GM21390 (cell line): ENCODE measurements at regions not wholly inside any gene's neighbourhood (a gene's known extent, or its start where the extent isn't known, plus 50 kb on each side); places are given as distances from the start of the nearest gene placed in this dataset.
"Not testable (repeated sequence)": the region's sequence is repeated elsewhere in the genome, so short reads cannot be mapped to it uniquely, and the experiment has no call there.

Experiments used
- ATAC-seq: cut with Tn5 transposase; IDR thresholded peaks from one replicate; pipeline ENCODE4 v1.9.1; 2021; ENCODE audit not compliant: unreplicated experiment

DNA sequence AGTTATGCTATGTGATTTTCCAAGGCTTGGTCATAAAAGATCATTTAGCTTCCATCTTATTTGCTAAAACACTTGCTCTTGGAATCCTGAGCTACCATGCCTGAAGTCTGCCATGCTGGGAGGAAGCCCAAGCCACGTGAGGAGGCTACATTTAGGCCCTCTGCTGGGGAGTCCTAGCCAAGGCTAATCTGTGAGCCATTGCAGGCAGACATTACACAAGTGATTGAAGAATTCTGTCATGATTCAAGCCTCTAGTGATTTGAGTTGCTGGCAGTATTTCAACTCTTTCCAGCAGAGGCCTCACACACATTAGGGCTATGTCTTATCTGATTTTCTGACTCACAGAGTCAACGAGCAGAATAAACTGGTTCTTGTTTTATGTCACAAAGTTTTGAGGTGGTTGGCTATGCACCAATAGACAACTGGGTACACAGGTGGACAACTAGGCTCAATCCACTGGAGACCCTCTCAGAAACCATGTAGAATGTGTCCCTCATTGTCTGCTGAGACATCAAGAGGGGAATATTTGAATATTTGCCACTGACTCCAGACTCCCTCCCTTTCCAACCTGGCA is 227.2 kb upstream of the SULF2 start:
- no peak for ATAC-seq

DNA sequence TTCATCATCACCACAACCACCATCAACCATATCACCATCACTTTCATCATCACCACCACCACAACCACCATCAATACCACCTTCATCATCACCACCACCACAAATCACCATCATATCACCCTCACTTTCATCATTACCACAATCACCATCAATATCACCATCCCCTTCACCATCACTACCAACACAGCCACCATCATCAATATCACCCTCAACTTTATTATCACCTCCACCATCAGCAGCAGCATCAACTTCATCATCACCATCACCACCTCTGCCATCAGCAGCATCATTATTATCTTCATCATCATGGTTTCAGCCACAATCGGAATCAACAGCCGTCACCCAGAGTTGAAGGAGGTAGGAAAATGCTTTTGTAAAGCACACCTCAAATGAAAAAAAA is 225.7 kb upstream of the SULF2 start:
- ATAC-seq = no peak

DNA sequence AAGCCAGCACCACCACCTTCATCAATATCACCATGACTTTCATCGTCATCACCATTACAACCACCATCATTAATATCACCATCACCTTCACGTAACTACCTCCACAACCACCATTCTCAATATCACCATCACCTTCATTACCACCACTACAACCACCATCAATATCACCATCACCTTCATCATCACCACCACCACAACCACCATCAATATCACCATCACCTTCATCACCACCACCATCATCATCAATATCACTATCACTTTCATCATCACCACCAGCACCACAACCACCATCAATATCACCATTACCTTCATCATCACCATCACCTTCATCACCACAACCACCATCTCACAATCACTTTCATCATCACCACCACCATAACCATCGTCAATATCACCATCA is 225.3 kb upstream of the SULF2 start:
- no peak for ATAC-seq

- ATAC-seq = no peak
These were observed 223.7 kb upstream of the SULF2 start for GRCh38 chr20:48008850-48009515.

DNA sequence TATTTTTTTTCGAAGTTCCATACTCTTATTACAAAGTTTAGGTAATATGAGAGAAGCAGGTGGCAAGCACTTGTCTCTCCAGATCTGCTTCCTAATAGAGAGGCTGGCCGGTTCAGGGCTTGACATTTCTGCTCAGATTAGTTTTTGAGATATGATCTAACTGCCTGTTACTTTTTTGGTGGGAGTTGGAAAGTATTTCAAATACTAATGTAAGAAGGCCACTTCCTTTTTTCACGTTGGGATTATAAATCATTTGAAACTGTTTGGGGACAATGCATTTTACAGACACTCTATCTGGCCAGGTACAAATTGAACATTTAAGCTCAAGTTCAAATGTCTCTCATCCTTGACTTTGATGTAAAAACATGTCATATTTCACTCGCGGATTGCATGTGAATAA is 222.1 kb upstream of the SULF2 start:
- no peak for ATAC-seq

DNA sequence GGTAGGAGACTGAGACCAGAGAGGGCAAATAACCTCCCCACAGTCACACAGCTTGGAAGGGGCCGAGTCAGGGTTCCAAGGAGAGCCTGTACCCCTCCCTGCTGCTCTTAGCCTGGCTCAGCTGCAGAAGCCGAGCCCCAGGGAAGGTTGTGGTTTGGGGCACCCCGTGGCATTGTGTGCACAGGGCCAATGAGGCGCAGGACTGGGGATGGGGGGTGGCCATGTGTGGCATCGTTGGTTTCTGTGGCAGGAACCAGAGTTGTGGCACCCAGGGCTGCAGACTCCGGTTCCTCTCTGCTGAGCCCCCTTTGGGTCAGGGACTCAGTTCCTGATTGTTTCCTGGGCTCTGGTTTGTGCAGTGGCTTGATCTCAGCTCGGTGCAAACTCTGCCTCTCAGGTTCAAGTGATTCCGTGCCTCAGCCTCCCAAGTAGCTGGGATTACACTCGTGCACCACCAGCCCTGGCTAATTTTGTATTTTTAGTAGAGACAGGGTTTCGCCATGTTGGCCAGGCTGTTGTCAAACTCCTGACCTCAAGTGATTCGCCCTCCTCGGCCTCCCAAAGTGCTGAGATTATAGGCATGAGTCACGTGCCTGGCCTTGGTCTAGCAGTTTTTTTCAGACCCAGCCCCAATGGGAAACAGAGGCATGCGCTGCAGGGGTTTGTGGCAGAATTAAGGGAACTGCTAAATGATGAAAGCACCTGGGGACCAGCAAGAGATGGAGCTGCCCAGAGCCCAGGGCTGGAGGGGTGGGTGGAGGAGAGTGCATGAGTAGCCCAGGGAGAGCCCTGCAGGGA is 221.0 kb upstream of the SULF2 start:
- ATAC-seq = no peak

- ATAC-seq = no peak
These were observed 217.7 kb upstream of the SULF2 start for GRCh38 chr20:48003021-48003420.

DNA sequence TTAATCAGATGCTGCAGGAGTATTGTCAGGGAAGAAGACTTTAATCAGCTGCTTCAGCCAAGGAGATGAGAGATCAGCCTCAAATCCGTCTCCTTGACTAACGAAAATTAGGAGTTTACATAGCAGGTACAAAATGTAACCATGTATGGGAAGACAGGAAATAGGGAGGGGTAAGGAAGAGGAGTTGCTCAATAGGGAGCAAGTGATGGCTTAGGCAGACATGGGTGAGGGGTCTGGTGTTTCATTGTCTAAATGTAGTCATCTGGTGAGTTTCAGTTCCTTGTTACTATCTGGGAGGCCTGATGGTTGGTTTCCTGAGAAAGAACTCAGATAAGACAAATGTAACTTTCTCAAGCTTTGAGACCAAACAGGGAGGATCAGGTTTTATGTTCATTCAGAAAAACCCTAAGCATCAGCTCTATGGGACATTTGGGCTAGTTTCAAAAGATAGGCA is 217.3 kb upstream of the SULF2 start:
- ATAC-seq = no peak

DNA sequence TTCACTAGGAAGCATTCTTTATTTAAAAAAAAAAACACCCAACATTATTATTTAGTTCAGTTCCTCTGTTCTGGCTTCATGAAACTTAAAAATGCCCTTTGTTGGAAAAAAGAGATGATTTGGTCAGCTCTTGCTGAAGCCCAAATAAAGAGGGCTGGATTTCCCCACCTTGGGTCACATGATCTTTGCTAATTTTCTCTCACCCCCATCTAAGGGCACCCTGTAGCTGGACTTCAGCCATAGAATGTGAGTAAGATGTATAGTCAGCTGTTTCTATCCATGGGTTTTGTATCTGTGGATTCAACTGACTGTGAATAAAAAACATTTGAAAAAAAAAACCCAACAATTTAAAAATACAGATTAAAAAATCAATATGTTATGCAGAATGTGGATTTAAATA is 213.9 kb upstream of the SULF2 start:
- ATAC-seq = no peak

GRCh38 chr20:47998736-47999135 is 213.5 kb upstream of the SULF2 start:
- ATAC-seq = no peak

DNA sequence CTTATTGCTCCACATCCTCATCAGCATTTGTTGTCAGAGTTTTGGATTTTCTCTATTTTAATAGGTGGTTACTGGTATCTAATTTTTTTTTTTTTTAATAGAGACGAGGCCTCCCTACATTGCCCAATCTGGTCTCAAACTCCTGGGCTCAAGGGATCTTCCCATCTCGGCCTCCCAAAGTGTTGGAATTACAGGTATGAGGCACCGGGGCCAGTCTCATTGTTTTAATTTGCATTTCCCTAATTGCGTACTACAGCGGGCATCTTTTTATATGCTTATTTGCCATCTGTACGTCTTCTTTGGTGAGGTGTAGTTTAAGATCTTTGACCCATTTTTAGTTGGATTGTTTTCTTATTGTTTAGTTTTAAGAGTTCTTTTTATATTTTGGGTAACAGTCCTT is 210.4 kb upstream of the SULF2 start:
- no peak for ATAC-seq

DNA sequence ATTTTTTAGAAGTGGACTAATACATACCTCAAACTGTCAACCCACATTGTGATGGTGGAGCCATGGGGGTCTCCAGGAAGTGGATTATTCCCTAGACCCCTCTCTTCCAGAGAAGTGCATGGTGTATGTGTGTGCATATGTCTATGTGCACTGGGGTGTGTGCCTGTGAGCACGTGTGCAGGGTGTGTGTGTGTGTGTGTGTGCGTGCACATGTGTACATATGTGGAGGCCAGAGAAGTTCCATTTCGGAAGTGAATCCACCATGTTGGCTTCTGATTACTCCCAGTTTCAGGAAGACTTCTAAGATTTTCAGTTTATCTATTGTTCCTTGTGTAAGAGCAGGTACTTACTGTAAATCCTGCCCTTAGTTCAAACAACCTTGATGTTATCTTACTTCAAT is 208.5 kb upstream of the SULF2 start:
- ATAC-seq = no peak

GRCh38 chr20:47993035-47993755 is 207.9 kb upstream of the SULF2 start:
- ATAC-seq = no peak

DNA sequence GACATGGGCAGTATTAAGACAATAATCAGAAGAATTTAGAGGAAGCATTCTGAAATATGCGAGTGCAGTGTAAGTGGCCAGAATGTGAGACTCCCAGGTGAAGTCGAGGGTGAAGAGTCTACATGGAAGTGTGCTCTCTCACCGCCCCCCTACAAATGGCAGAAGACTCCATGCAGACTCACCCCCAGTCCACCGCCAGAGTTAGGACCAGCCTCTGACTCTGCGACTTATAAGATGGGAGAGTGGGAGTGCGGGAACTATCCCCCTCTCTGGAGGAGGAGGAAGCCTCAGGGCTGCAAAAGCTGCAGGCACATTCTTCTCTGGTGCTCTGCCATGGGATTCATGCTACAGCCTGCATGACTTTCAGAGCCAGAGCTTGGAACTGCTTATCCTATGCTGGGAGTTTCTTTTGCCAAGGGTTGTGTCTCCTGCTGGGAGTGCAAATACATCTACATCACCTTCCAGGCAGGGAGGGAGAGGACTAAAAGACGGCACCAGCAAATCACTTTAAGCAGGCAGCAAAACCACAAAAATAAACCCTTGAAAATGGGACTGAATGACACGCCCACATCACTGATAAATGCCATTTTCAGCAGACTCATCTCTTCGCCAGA is 206.7 kb upstream of the SULF2 start:
- ATAC-seq = no peak

DNA sequence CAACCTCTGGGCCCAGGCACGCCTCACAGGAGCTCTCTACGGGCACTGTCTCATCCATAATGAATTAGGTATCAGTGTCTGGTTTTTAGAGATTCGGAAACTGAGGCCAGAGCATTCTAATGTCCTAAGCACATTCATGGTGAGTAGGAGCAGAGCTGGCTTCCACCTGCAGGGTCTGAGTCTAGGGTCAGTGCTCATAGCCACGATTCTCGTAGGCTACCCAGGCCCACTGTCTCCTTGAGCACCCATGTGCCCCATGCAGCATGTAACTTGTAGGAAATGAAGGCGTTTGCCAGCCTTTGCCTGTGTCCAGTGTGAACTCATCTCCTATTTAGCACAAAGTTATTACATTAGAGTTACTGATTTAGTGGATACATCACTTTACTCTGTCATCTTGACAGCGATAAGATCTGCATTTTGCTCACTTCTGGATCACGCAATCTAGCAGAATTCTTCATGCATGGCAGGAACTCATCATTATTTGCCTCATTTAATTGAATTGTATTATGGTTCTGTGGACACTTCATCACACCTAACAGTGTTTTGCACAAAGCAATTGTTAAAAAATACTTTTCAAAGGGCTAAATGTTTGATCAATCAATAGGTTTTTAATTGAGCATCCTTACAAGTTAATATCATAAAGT is 205.3 kb upstream of the SULF2 start:
- ATAC-seq = no peak

GRCh38 chr20:47989957-47990356 is 204.7 kb upstream of the SULF2 start:
- no peak for ATAC-seq

DNA sequence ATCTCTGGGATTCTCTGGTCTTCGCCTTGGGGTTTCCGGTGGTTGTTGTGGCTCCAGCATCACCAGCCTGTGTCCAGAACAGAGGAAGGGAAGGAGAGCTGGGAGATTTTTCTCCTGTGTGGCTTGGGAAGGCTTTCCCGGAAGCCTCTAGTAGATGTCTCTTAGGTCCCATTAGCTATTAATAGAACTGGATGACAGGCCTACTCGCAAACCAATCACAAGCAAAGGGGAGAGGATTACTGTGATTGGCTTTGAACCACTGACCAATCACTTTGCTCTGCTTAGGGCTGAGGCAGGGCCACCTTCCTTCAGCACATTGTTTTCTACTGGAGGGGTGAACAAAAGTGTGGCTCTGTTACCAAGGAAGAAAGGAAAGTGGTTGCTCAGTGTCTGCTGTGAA is 203.4 kb upstream of the SULF2 start:
- no peak for ATAC-seq

- ATAC-seq = no peak
These were observed 200.0 kb upstream of the SULF2 start for GRCh38 chr20:47985092-47985850.

DNA sequence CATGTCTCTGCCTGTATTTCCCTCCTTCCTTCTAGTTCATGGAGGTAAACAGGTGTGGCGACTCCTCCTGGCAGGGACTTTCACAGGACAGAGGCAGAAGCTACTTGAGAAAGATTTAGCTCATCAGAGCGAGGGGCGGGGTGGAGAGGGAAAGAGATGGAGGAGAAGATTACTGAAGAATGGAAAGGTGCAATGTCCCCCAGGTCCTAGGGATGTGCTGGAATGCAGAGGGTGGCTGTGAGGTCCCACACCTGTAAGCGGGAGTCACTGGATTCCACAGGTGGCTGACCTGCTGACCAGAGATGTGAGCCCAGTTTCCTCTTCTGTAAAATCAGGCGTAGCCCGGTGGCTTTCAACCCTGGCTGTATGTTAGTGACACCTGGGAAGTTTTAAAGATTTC is 199.2 kb upstream of the SULF2 start:
- no peak for ATAC-seq

DNA sequence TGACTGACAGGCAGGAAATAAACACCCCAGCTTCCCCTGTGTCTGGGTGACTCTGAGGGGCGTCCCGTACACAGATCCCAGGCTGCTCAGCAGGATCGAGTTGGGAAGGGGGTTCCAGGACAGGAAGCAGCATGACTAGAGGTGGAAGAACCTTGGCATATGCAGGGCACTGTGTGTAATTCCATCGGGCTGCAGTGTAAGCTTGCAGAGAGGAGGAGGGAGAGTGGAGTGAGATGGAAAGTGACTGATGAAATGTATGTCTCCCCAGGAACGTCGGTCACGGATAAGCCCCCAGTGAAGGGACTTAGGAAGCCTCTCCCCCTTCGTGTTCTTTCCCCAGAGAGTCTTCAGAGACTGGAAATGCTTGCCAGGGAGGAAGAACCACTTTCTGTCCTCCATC is 198.4 kb upstream of the SULF2 start:
- not testable (repeated sequence) for ATAC-seq
